Progenitor cell of endocrine pancreas (in vitro differentiated cells): ENCODE measurements at regions not wholly inside any gene's neighbourhood (a gene's known extent, or its start where the extent isn't known, plus 50 kb on each side); places are given as distances from the start of the nearest gene placed in this dataset.

Experiments used
- DNase-seq: peaks from one replicate; pipeline ENCODE4 v3.0.0; 2021; ENCODE audit warnings: low spot score; ENCODE audit not compliant: unreplicated experiment
- H3K27ac Mint-ChIP-seq: 2 replicates; pipeline ENCODE4 v1.8.0; 2021; ENCODE audit warnings: mild to moderate bottlenecking, moderate library complexity, mixed read lengths
- H3K27me3 Mint-ChIP-seq: 2 replicates; pipeline ENCODE4 v1.8.0; 2021; ENCODE audit warnings: mixed read lengths
- H3K36me3 Mint-ChIP-seq: 2 replicates; pipeline ENCODE4 v1.8.0; 2022; ENCODE audit warnings: mixed read lengths; ENCODE audit not compliant: insufficient read depth
- H3K4me1 Mint-ChIP-seq: 2 replicates; pipeline ENCODE4 v1.8.0; 2021; ENCODE audit warnings: low read depth, mixed read lengths
- H3K4me3 Mint-ChIP-seq: 2 replicates; pipeline ENCODE4 v1.8.0; 2021; ENCODE audit warnings: low read depth, mild to moderate bottlenecking, moderate library complexity, mixed read lengths
- H3K9me3 Mint-ChIP-seq: 2 replicates; pipeline ENCODE4 v1.8.0; 2021; ENCODE audit warnings: low read depth, mixed read lengths
- TF ChIP-seq, protein P1 (sequence below): fragments of 200-600 bp; sonication (generic); IDR thresholded peaks from one replicate; pipeline ENCODE4 v1.5.0; 2021; ENCODE audit warnings: antibody characterized with exemption, mild to moderate bottlenecking; ENCODE audit not compliant: unreplicated experiment

GRCh38 chr12:23352670-23353069, 596.8 kb downstream of the SOX5 start:
- H3K9me3 Mint-ChIP-seq = no peaks in the 10 kb centered on the region
- no peaks in the 10 kb centered on the region for H3K4me1 Mint-ChIP-seq
- H3K36me3 Mint-ChIP-seq = no peaks in the 10 kb centered on the region
- H3K27me3 Mint-ChIP-seq = no peaks in the 10 kb centered on the region
- no peak for DNase-seq
- no peak overlapping the region for H3K27ac Mint-ChIP-seq
- TF ChIP-seq, protein P1, sequence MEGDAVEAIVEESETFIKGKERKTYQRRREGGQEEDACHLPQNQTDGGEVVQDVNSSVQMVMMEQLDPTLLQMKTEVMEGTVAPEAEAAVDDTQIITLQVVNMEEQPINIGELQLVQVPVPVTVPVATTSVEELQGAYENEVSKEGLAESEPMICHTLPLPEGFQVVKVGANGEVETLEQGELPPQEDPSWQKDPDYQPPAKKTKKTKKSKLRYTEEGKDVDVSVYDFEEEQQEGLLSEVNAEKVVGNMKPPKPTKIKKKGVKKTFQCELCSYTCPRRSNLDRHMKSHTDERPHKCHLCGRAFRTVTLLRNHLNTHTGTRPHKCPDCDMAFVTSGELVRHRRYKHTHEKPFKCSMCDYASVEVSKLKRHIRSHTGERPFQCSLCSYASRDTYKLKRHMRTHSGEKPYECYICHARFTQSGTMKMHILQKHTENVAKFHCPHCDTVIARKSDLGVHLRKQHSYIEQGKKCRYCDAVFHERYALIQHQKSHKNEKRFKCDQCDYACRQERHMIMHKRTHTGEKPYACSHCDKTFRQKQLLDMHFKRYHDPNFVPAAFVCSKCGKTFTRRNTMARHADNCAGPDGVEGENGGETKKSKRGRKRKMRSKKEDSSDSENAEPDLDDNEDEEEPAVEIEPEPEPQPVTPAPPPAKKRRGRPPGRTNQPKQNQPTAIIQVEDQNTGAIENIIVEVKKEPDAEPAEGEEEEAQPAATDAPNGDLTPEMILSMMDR = no peak
- H3K4me3 Mint-ChIP-seq = no peak overlapping the region

GRCh38 chr12:23354800-23355199, 594.7 kb downstream of the SOX5 start:
- Mint-ChIP-seq H3K27ac (no peak overlapping the region), H3K9me3 (no peaks in the 10 kb centered on the region), H3K4me1 (no peaks in the 10 kb centered on the region), H3K36me3 (no peaks in the 10 kb centered on the region), H3K27me3 (no peaks in the 10 kb centered on the region), H3K4me3 (no peak overlapping the region)
- no peak for DNase-seq
- TF ChIP-seq, protein P1 = no peak

DNA sequence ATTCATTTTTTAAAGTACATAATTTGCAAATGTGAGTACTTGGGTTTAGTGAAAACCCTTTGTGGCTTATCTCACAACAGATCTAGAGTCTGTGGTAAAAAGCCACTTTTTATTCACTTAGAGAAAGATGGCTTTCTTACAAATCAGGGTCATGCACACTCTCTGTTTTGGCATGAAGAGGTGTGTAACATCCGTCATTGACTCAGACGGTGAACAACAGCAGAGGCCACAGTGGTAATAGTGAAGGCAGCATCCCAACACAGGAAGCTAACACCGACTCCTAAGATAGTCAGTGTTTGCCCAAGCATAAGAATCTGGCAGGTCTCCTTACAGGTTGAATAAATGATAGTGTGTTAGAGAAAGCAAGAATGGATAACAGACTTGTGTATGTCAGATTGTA, 593.0 kb downstream of the SOX5 start:
- DNase-seq = no peak
- H3K36me3 Mint-ChIP-seq = no peaks in the 10 kb centered on the region
- no peak overlapping the region for H3K4me3 Mint-ChIP-seq
- TF ChIP-seq, protein P1 = no peak
- H3K9me3 Mint-ChIP-seq = no peaks in the 10 kb centered on the region
- no peak overlapping the region for H3K27ac Mint-ChIP-seq
- H3K4me1 Mint-ChIP-seq = no peaks in the 10 kb centered on the region
- H3K27me3 Mint-ChIP-seq = no peaks in the 10 kb centered on the region

DNA sequence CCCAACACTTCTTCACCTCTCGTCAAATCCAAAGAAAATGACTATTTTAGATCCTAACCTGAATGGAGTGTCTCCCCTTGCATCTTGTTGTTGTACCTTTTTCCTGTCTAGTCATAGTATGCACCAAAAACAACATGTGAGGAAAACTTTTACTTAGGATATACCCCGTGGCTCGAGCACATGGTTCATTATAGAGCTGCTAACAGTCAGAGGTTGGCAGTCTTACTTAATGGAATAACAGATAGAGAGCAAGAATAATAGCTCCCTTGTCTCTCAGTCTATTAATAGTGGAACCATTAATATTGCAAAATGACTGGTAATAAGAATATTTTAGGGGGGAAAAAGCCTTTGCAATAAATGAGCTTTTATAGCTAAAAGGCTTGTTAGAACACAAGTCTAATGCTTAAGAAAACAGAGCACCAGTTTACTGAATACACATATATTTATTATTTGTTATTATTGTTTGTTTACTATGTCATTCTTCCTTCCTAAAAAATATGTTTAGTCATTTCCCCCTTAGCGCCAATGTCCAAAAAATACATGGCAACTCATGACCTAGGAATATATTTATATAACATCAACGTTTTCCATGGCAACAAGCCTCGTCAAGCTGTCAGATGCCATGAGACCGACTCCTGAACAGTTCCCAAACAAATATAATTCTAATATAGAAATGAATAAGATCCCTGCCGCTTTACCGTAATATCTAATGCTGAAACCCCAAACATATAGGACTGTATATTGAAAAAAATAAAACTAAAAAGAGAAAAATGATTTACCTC, 592.4 kb downstream of the SOX5 start:
- TF ChIP-seq, protein P1 = no peak
- no peaks in the 10 kb centered on the region for H3K4me1 Mint-ChIP-seq
- no peaks in the 10 kb centered on the region for H3K27me3 Mint-ChIP-seq
- DNase-seq = no peak
- no peaks in the 10 kb centered on the region for H3K36me3 Mint-ChIP-seq
- no peaks in the 10 kb centered on the region for H3K9me3 Mint-ChIP-seq
- H3K4me3 Mint-ChIP-seq = no peak overlapping the region
- H3K27ac Mint-ChIP-seq = no peak overlapping the region

DNA sequence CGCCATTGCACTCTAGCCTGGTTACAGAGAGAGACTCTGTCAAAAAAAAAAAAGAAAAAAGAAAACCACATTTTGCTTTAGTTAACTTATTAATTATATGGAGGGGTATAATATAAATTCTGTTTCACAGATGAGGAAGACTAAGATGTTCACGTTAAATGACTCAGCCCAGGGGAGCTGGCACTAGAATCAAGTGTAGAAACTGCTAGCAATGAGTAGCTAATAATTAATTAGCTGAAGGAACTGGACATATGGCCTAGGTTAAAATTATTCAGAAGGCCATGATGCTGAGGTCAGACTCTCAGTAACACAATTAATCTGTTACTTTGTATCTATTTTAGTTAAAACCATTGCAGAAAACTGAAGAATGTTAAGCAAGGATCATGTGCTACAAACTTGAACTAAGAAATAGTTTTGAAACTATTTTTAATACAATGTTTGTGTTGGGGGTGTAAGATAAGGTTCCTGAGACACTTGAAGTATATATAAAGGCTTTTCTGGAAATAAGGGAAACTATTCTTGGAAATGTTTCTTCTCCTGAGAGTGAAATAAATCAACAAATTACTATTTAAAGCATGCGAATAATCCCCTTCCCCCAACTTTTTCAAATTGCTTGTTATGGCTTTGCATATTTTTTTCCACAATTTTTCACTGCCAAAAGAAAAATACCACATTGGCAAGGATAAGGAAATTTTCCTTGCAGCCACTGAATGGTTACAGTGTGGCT, 589.3 kb downstream of the SOX5 start:
- Mint-ChIP-seq H3K4me1 (no peaks in the 10 kb centered on the region), H3K36me3 (no peaks in the 10 kb centered on the region), H3K4me3 (no peak overlapping the region), H3K9me3 (peaks cover 5% of the 10 kb centered on the region), H3K27me3 (no peaks in the 10 kb centered on the region), H3K27ac (no peak overlapping the region)
- no peak for DNase-seq
- TF ChIP-seq, protein P1 = no peak
